ENCODE measurements at regions not wholly inside any gene's neighbourhood (a gene's known extent, or its start where the extent isn't known, plus 50 kb on each side); places are given as distances from the start of the nearest gene placed in this dataset.

GRCh38 chr14:76698631-76699030 is 62.6 kb upstream of the VASH1 start:
- TF ChIP-seq RAD21 (conservative IDR thresholded peaks at IDR 0.05) (no peak), CTCF (IDR thresholded peaks at IDR 0.05; ENCODE audit: poor library complexity, severe bottlenecking) (no peak), EZH2 (IDR thresholded peaks at IDR 0.05; ENCODE audit: borderline replicate concordance, insufficient read depth, low read length, poor library complexity, severe bottlenecking) (no peak), POLR2AphosphoS5 (IDR thresholded peaks at IDR 0.05) (no peak), MXI1 (conservative IDR thresholded peaks at IDR 0.05; ENCODE audit: poor library complexity, severe bottlenecking) (no peak), SMC3 (conservative IDR thresholded peaks at IDR 0.05; ENCODE audit: poor library complexity) (no peak), EP300 (conservative IDR thresholded peaks at IDR 0.05; ENCODE audit: poor library complexity, severe bottlenecking) (no peak), REST (IDR thresholded peaks at IDR 0.05; ENCODE audit: borderline replicate concordance) (no peak), TAF1 (IDR thresholded peaks at IDR 0.05; ENCODE audit: low read depth) (no peak)

Data from neural cell (in vitro differentiated cells).